Right kidney (tissue), 1 donor: ENCODE measurements at regions not wholly inside any gene's neighbourhood (a gene's known extent, or its start where the extent isn't known, plus 50 kb on each side); places are given as distances from the start of the nearest gene placed in this dataset.

Source experiments
- DNase-seq: peaks from one replicate; pipeline ENCODE4 v3.0.0-alpha.2; 2016

GRCh38 chr12:13487326-13487725, 290.8 kb downstream of the EMP1 start:
- no peak for DNase-seq

GRCh38 chr12:13486794-13487193, 290.3 kb downstream of the EMP1 start:
- no peak for DNase-seq

- no peak for DNase-seq
Measured at GRCh38 chr12:13478650-13479181, 282.2 kb downstream of the EMP1 start.

- no peak for DNase-seq
Measured at GRCh38 chr12:13474381-13474780, 277.9 kb downstream of the EMP1 start.

- no peak for DNase-seq
Measured at GRCh38 chr12:13472690-13473089, 276.2 kb downstream of the EMP1 start.

GRCh38 chr12:13471471-13471870, 274.9 kb downstream of the EMP1 start:
- DNase-seq = no peak

- no peak for DNase-seq
Measured at GRCh38 chr12:13465635-13466034, 269.1 kb downstream of the EMP1 start.

GRCh38 chr12:13463189-13463588, 266.7 kb downstream of the EMP1 start:
- DNase-seq = no peak

- no peak for DNase-seq
Measured at GRCh38 chr12:13462450-13462849, 265.9 kb downstream of the EMP1 start.

- no peak for DNase-seq
Measured at GRCh38 chr12:13455778-13456144, 259.2 kb downstream of the EMP1 start.

GRCh38 chr12:13454991-13455777, 258.7 kb downstream of the EMP1 start:
- DNase-seq = no peak

GRCh38 chr12:13452955-13453570, 256.5 kb downstream of the EMP1 start:
- DNase-seq = no peak

- DNase-seq = no peak
Measured at GRCh38 chr12:13451776-13452175, 255.2 kb downstream of the EMP1 start.

- DNase-seq = no peak
Measured at GRCh38 chr12:13450231-13451080, 253.9 kb downstream of the EMP1 start.

- no peak for DNase-seq
Measured at GRCh38 chr12:13444076-13444475, 247.6 kb downstream of the EMP1 start.

GRCh38 chr12:13443498-13443897, 247.0 kb downstream of the EMP1 start:
- DNase-seq = no peak

GRCh38 chr12:13443028-13443427, 246.5 kb downstream of the EMP1 start:
- no peak for DNase-seq

- DNase-seq = no peak
Measured at GRCh38 chr12:13442457-13442856, 245.9 kb downstream of the EMP1 start.

- DNase-seq = no peak
Measured at GRCh38 chr12:13440844-13441243, 244.3 kb downstream of the EMP1 start.

- no peak for DNase-seq
Measured at GRCh38 chr12:13437541-13437940, 241.0 kb downstream of the EMP1 start.

GRCh38 chr12:13436696-13437391, 240.3 kb downstream of the EMP1 start:
- no peak for DNase-seq

- no peak for DNase-seq
Measured at GRCh38 chr12:13436182-13436581, 239.7 kb downstream of the EMP1 start.
